ENCODE measurements at regions not wholly inside any gene's neighbourhood (a gene's known extent, or its start where the extent isn't known, plus 50 kb on each side); places are given as distances from the start of the nearest gene placed in this dataset.

GRCh38 chr1:2940178-2940577, 81.1 kb upstream of the ACTRT2 start:
- Histone ChIP-seq H3K18ac (ENCODE audit: extremely low read depth, low read length) (no peak overlapping the region), H3K4me3 (ENCODE audit: extremely low read depth in 1 of 4, insufficient read depth in 2 of 4, low read depth in 3 of 4, low read length in 4 of 4) (no peak overlapping the region), H2BK5ac (ENCODE audit: low read depth, low read length) (no peak overlapping the region), H3K79me2 (ENCODE audit: control insufficient read depth in 1 of 2, insufficient read depth in 2 of 2, low read length in 2 of 2) (peaks cover 0 to 3% of the 10 kb centered on the region in 2 experiments; a peak in 1 of 4 replicates), H4K91ac (replicated peaks; ENCODE audit: insufficient read length, low read length) (no peak overlapping the region), H3K27me3 (replicated peaks in 1 of 4; ENCODE audit: control insufficient read depth in 3 of 4, extremely low read depth in 1 of 4, insufficient read depth in 3 of 4, low read length in 3 of 4) (no peaks in the 10 kb centered on the region; a peak in 1 of 7 replicates), H3K9me3 (ENCODE audit: insufficient read depth in 2 of 2, low read depth in 1 of 2, low read length in 1 of 2) (peaks cover 92 to 98% of the 10 kb centered on the region in 2 experiments), H3K14ac (ENCODE audit: insufficient read length) (no peak overlapping the region), H2AFZ (ENCODE audit: low read length) (no peak overlapping the region), H4K5ac (ENCODE audit: insufficient read length, low read depth, low read length) (no peak overlapping the region), H3K4me2 (ENCODE audit: insufficient read depth in 1 of 2, low read depth in 2 of 2, low read length in 2 of 2) (no peak overlapping the region), H3K79me1 (ENCODE audit: low read depth, low read length) (no peaks in the 10 kb centered on the region), H3K56ac (replicated peaks; ENCODE audit: insufficient read length, low read depth, low read length) (no peak overlapping the region), H3K23ac (ENCODE audit: insufficient read length) (no peak overlapping the region), H4K20me1 (replicated peaks in 1 of 2; ENCODE audit: control insufficient read depth in 1 of 2, insufficient read depth in 2 of 2, low read length in 2 of 2) (peaks cover 0 to 2% of the 10 kb centered on the region in 2 experiments), H3K23me2 (ENCODE audit: low read depth, low read length) (no peaks in the 10 kb centered on the region; the same call in 1 of the 2 replicates), H2BK12ac (ENCODE audit: low read depth, low read length) (no peak overlapping the region), H3K4me1 (replicated peaks in 1 of 4; ENCODE audit: control insufficient read depth in 3 of 4, insufficient read depth in 4 of 4, low read length in 3 of 4) (no peaks in the 10 kb centered on the region), H3K4ac (replicated peaks; ENCODE audit: insufficient read length, low read depth, low read length) (no peak overlapping the region), H3K36me3 (ENCODE audit: control insufficient read depth in 2 of 4, insufficient read depth in 4 of 4, low read length in 3 of 4) (no peaks in the 10 kb centered on the region; a peak in 2 of 8 replicates), H2BK20ac (ENCODE audit: low read length) (no peak overlapping the region), H2AK5ac (ENCODE audit: low read depth, low read length) (no peak overlapping the region), H4K8ac (ENCODE audit: extremely low read depth, insufficient read depth, low read length) (no peak overlapping the region), H3K27ac (ENCODE audit: low read depth, low read length) (no peak overlapping the region), H3K9ac (replicated peaks in 1 of 4; ENCODE audit: extremely low read depth in 1 of 4, low read depth in 3 of 4, low read length in 3 of 4) (no peak overlapping the region), H2BK120ac (replicated peaks; ENCODE audit: low read depth, low read length) (no peak overlapping the region), H2BK15ac (ENCODE audit: low read length) (no peak overlapping the region)
- ChIA-PET POLR2A (ENCODE audit: partially characterized antibody) (interaction anchor here (0.6 kb wide), 1 partner anchor 8 kb away, joined by 3 read pairs; no protein-coding TSS in a partner anchor), CTCF (ENCODE audit: partially characterized antibody) (no interaction called here)
- no peak for DNase-seq (ENCODE audit: low read depth in 1 of 2, low spot score in 2 of 2)
- 69% methylated on average over 4 of the region's 4 CpGs; no CpG with 5 or more reads in 1 of the 2 experiments for WGBS, 2 experiments (ENCODE audit: extremely low coverage in 1 of 2, insufficient coverage in 1 of 2, insufficient read length in 1 of 2, insufficient replicate concordance in 2 of 2, low coverage in 1 of 2, low lambda C conversion rate in 2 of 2, missing lambda C conversion rate in 1 of 2)
- FAIRE-seq: no peak
- TF ChIP-seq TAF7 (optimal IDR thresholded peaks at IDR 0.05; ENCODE audit: borderline replicate concordance, low read depth, low read length) (no peak), TBP (IDR thresholded peaks at IDR 0.05; ENCODE audit: low read depth, low read length) (no peak), E2F6 (IDR thresholded peaks at IDR 0.05) (no peak), ATF3 (IDR thresholded peaks at IDR 0.05; ENCODE audit: insufficient read depth, low read depth, low read length) (no peak), EZH2 (IDR thresholded peaks at IDR 0.05; ENCODE audit: low read depth, low read length, severe bottlenecking) (no peak), CBX5 (IDR thresholded peaks at IDR 0.05; ENCODE audit: low read depth, low read length) (no peak)
